A549 (cell line): ENCODE measurements at regions not wholly inside any gene's neighbourhood (a gene's known extent, or its start where the extent isn't known, plus 50 kb on each side); places are given as distances from the start of the nearest gene placed in this dataset.
A peak's percentile ranks its signal among the peaks of the same experiment; 100 is the strongest.
"Not testable (repeated sequence)": the region's sequence is repeated elsewhere in the genome, so short reads cannot be mapped to it uniquely, and the experiment has no call there.

Experiments
- ATAC-seq, 2 experiments: fragments of 200-7000 bp in 1 of 2; fragments of >200 bp in 1 of 2; cut with Nextera tagmentation in 1 of 2; cut with Tn5 transposase in 1 of 2; 3 replicates each; pipeline versions ENCODE4 v1.8.0 to v1.9.1; 2018 to 2020; ENCODE audit warnings: mild to moderate bottlenecking in 1 of 2, moderate library complexity in 1 of 2
- CTCF ChIA-PET: fragments of 300-600 bp; sonication (Branson Sonifier 250); formaldehyde crosslinking; extraction: SDS; loops from one replicate; lab custom pipeline; 2021; ENCODE audit warnings: antibody characterized with exemption, inconsistent platforms; lab: Yijun Ruan, JAX
- POLR2A ChIA-PET: fragments of 350-600 bp; formaldehyde crosslinking; extraction: SDS; loops from one replicate; lab custom pipeline; 2021; ENCODE audit warnings: antibody characterized with exemption, inconsistent platforms; lab: Yijun Ruan, JAX
- DNase-seq, 2 experiments: peaks; one replicate each; pipeline versions ENCODE4 v3.0.0 to v3.0.0-alpha.2; 2011 to 2016; ENCODE audit warnings: low read depth in 1 of 2, low spot score in 1 of 2
- FAIRE-seq: peaks from 2 replicates; lab custom pipeline; 2011; peaks lifted over from hg19 to GRCh38; lab: Jason Lieb, UNC
- H3K27ac ChIP-seq, 2 experiments: fragments of >200 bp; sonication (Bioruptor Twin); formaldehyde crosslinking; 3 replicates each; pipeline ENCODE4 v1.5.1; 2016 to 2017
- H3K4me1 ChIP-seq: fragments of >200 bp; sonication (Bioruptor Twin); formaldehyde crosslinking; 3 replicates; pipeline ENCODE4 v1.6.1; 2016
- H3K4me2 ChIP-seq: fragments of >200 bp; sonication (Bioruptor Twin); formaldehyde crosslinking; 3 replicates; pipeline ENCODE4 v1.6.1; 2016
- H3K4me3 ChIP-seq: fragments of >200 bp; sonication (Bioruptor Twin); formaldehyde crosslinking; 3 replicates; pipeline ENCODE4 v1.5.1; 2016
- H3K9me3 ChIP-seq: fragments of >200 bp; sonication (Bioruptor Twin); formaldehyde crosslinking; 3 replicates; pipeline ENCODE4 v1.6.1; 2016
- BCL3 ChIP-seq: fragments of >200 bp; sonication (Bioruptor Twin); formaldehyde crosslinking; IDR thresholded peaks from 3 replicates; pipeline ENCODE4 v1.6.1; 2016
- CBX2 ChIP-seq: fragments of 200-600 bp; sonication (generic); IDR thresholded peaks from 2 replicates; pipeline ENCODE4 v1.6.1; 2016; ENCODE audit warnings: low read depth, mild to moderate bottlenecking, borderline replicate concordance
- CBX8 ChIP-seq: fragments of 200-600 bp; sonication (generic); IDR thresholded peaks from 2 replicates; pipeline ENCODE4 v1.6.1; 2016
- CEBPB ChIP-seq, 2 experiments: fragments of >200 bp in 1 of 2; sonication (Bioruptor Twin) in 1 of 2; formaldehyde crosslinking in 1 of 2; IDR thresholded peaks; 2 replicates each; pipeline ENCODE4 v1.6.1; 2012 to 2016
- CHD4 ChIP-seq: fragments of 200-600 bp; sonication (generic); IDR thresholded peaks from 2 replicates; pipeline ENCODE4 v1.6.1; 2016; ENCODE audit warnings: antibody characterized with exemption, mild to moderate bottlenecking, borderline replicate concordance
- CTCF ChIP-seq: fragments of >200 bp; sonication (Bioruptor Twin); formaldehyde crosslinking; IDR thresholded peaks from 3 replicates; pipeline ENCODE4 v1.5.1; 2016
- EHMT2 ChIP-seq: fragments of 200-600 bp; sonication (generic); IDR thresholded peaks from 2 replicates; pipeline ENCODE4 v1.6.1; 2016; ENCODE audit warnings: antibody characterized with exemption, low read depth, mild to moderate bottlenecking, moderate library complexity
- HMGXB4 ChIP-seq: fragments of 250-450 bp; sonication (Bioruptor Pico); IDR thresholded peaks from 2 replicates; pipeline ENCODE4 v1.5.0; 2021; ENCODE audit warnings: mild to moderate bottlenecking, moderate library complexity, borderline replicate concordance
- HOXA7 ChIP-seq: fragments of 250-450 bp; sonication (Bioruptor Pico); IDR thresholded peaks from 2 replicates; pipeline ENCODE4 v1.5.0; 2020; ENCODE audit warnings: mild to moderate bottlenecking, moderate library complexity
- KDM5A ChIP-seq: fragments of 200-600 bp; sonication (generic); IDR thresholded peaks from 2 replicates; pipeline ENCODE4 v1.6.1; 2016; ENCODE audit warnings: antibody characterized with exemption, mild to moderate bottlenecking
- MYC ChIP-seq: IDR thresholded peaks from 2 replicates; pipeline ENCODE4 v1.6.1; 2012; ENCODE audit warnings: mild to moderate bottlenecking, inconsistent platforms, low read length, improper control_type of control experiment, borderline replicate concordance
- POLR2AphosphoS2 ChIP-seq: conservative IDR thresholded peaks from 2 replicates; pipeline ENCODE4 v1.6.1; 2012; ENCODE audit warnings: low read length, improper control_type of control experiment, inconsistent platforms
- RARB ChIP-seq: fragments of 250-450 bp; sonication (Bioruptor Pico); IDR thresholded peaks from 2 replicates; pipeline ENCODE4 v1.8.0; 2021; ENCODE audit warnings: mild to moderate bottlenecking, moderate library complexity
- RCOR1 ChIP-seq: fragments of 150-350 bp; IDR thresholded peaks from 2 replicates; pipeline ENCODE4 v1.6.1; 2014; ENCODE audit warnings: antibody characterized with exemption, low read length, low read depth
- REST ChIP-seq: fragments of 200-600 bp; sonication (generic); IDR thresholded peaks from 2 replicates; pipeline ENCODE4 v1.6.1; 2016; ENCODE audit warnings: antibody characterized with exemption, mild to moderate bottlenecking, moderate library complexity
- SREBF2 ChIP-seq: fragments of 450-650 bp; IDR thresholded peaks from 2 replicates; pipeline ENCODE4 v1.6.1; 2014; ENCODE audit warnings: mild to moderate bottlenecking, moderate library complexity
- TP53 ChIP-seq: fragments of 250-450 bp; sonication (Bioruptor Pico); IDR thresholded peaks from 2 replicates; pipeline ENCODE4 v1.5.0; 2021; ENCODE audit warnings: mild to moderate bottlenecking, moderate library complexity
- ZFP36 ChIP-seq: fragments of 450-650 bp; IDR thresholded peaks from 2 replicates; pipeline ENCODE4 v1.6.1; 2014; ENCODE audit warnings: borderline replicate concordance; ENCODE audit not compliant: partially characterized antibody
- WGBS: methylation state at CpG from one replicate; pipeline ENCODE4 v1.1.6; 2017; ENCODE audit errors: missing lambda C conversion rate; 5-methylcytosine and 5-hydroxymethylcytosine counted together

DNA sequence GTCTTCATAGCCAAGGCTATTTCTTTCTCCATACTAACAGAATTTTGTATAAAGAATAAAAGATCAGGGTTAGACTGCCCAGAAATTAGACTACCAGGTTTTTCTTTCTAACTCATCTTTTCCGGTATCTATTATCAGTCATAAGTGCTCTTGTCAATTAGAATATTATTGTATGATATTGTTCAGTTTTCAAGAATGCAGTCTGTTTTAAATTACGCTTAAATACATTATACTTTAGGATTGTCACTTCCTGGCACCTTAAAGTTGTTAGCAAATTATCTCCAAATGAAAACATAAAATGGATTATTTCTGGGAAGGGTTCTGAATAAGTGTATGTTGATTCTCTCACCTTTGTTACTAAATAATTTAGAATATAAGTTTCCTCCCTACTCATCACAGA is 497.2 kb downstream of the IGSF11 start:
- ATAC-seq (no peak), DNase-seq (no peak), FAIRE-seq (no peak)
- no peak for TF ChIP-seq ZFP36
- TF ChIP-seq CHD4: no peak
- no peak for TF ChIP-seq CBX2
- no peak for TF ChIP-seq CTCF
- no peak for TF ChIP-seq TP53 (CRISPR knock-in tag)
- no peak for TF ChIP-seq SREBF2
- no peak for TF ChIP-seq POLR2AphosphoS2
- TF ChIP-seq MYC: no peak
- TF ChIP-seq CBX8: no peak
- no peak for TF ChIP-seq KDM5A
- no peak for TF ChIP-seq HOXA7 (CRISPR knock-in tag)
- TF ChIP-seq BCL3: no peak
- Histone ChIP-seq H3K27ac (no peak overlapping the region), H3K4me3 (no peak overlapping the region), H3K4me2 (no peak overlapping the region), H3K9me3 (no peaks in the 10 kb centered on the region), H3K4me1 (no peaks in the 10 kb centered on the region)
- WGBS: 64% methylated on average over 2 of the region's 2 CpGs
- ChIA-PET POLR2A (no interaction called here), CTCF (no interaction called here)

GRCh38 chr3:118538187-118538586 is 496.5 kb downstream of the IGSF11 start:
- no peak for TF ChIP-seq EHMT2
- TF ChIP-seq RCOR1: no peak
- TF ChIP-seq MYC: no peak
- TF ChIP-seq HMGXB4 (CRISPR knock-in tag): no peak
- no peak for TF ChIP-seq RARB
- TF ChIP-seq REST: no peak
- peak; percentile 90 to 92; a peak in 3 of 4 replicates for TF ChIP-seq CEBPB (IDR thresholded peaks at IDR 0.05)
- TF ChIP-seq CBX8: no peak
- TF ChIP-seq, all 56 proteins: peak for 1
- Histone ChIP-seq H3K27ac (no peak overlapping the region), H3K4me3 (no peak overlapping the region), H3K4me1 (no peaks in the 10 kb centered on the region), H3K4me2 (no peak overlapping the region), H3K9me3 (no peaks in the 10 kb centered on the region)
- 96% methylated on average over 1 of the region's 1 CpG for WGBS
- ATAC-seq (no peak), FAIRE-seq (no peak), DNase-seq (no peak)
- ChIA-PET CTCF (no interaction called here), POLR2A (no interaction called here)

- H3K4me1 ChIP-seq, H3K9me3 ChIP-seq, H3K27ac ChIP-seq, CTCF ChIA-PET, DNase-seq, H3K4me3 ChIP-seq, H3K4me2 ChIP-seq, FAIRE-seq, POLR2A ChIA-PET, ATAC-seq: not testable (repeated sequence)
- 61% methylated on average over 13 of the region's 13 CpGs for WGBS
Observed at GRCh38 chr3:118539820-118540447, 494.7 kb downstream of the IGSF11 start.
